Thyroid gland (tissue), 4 donors: ENCODE measurements at regions not wholly inside any gene's neighbourhood (a gene's known extent, or its start where the extent isn't known, plus 50 kb on each side); places are given as distances from the start of the nearest gene placed in this dataset.

Experiments
- DNase-seq, 2 donors: peaks; one replicate each; pipeline ENCODE4 v3.0.0-alpha.2; 2019
- H3K27ac ChIP-seq, 3 donors: fragments of 200-600 bp; sonication (generic); 1 replicate in 2 of 3; 2 replicates in 1 of 3; pipeline ENCODE4 v1.5.1; 2016 to 2019; ENCODE audit warnings: mild to moderate bottlenecking in 1 of 3, moderate library complexity in 1 of 3
- H3K27me3 ChIP-seq: fragments of 200-600 bp; sonication (generic); one replicate; pipeline ENCODE4 v1.5.1; 2019
- H3K36me3 ChIP-seq, 2 donors: fragments of 200-600 bp; sonication (generic); one replicate each; pipeline ENCODE4 v1.5.1; 2016 to 2019
- H3K4me1 ChIP-seq, 2 donors: fragments of 200-600 bp; sonication (generic); one replicate each; pipeline ENCODE4 v1.5.1; 2017 to 2019
- H3K4me3 ChIP-seq, 3 donors: fragments of 200-600 bp; sonication (generic); replicated peaks in 1 of 3; 1 replicate in 2 of 3; 2 replicates in 1 of 3; pipeline ENCODE4 v1.5.1; 2016; ENCODE audit warnings: mild to moderate bottlenecking in 1 of 3
- H3K9me3 ChIP-seq: fragments of 200-600 bp; sonication (generic); one replicate; pipeline ENCODE4 v1.5.1; 2017
- CTCF ChIP-seq, 6 experiments: fragments of 200-600 bp in 3 of 6; fragments of 450-650 bp in 3 of 6; sonication (generic) in 3 of 6; IDR thresholded peaks; one replicate each; pipeline ENCODE4 v1.5.1; 2016 to 2019; ENCODE audit warnings: antibody characterized with exemption in 6 of 6, mild to moderate bottlenecking in 2 of 6, inconsistent platforms in 1 of 6, moderate library complexity in 1 of 6
- POLR2A ChIP-seq, 2 donors: fragments of 450-650 bp; IDR thresholded peaks; one replicate each; pipeline ENCODE4 v1.6.1; 2017; ENCODE audit warnings: antibody characterized with exemption in 2 of 2, mild to moderate bottlenecking in 2 of 2, moderate library complexity in 1 of 2
- WGBS, 2 donors: methylation state at CpG; one replicate each; pipeline ENCODE4 v1.1.5; 2017; 5-methylcytosine and 5-hydroxymethylcytosine counted together
- intact Hi-C: fragments of 100-400 bp; cut with DNase I; formaldehyde crosslinking; loops from one replicate; pipeline ENCODE4 v1.15.1; 2023

- Histone ChIP-seq H3K27ac (no peak overlapping the region), H3K4me3 (no peak overlapping the region), H3K36me3 (no peaks in the 10 kb centered on the region), H3K4me1 (no peaks in the 10 kb centered on the region), H3K9me3 (no peaks in the 10 kb centered on the region), H3K27me3 (no peaks in the 10 kb centered on the region)
- TF ChIP-seq CTCF (IDR thresholded peaks at IDR 0.05) (no peak), POLR2A (IDR thresholded peaks at IDR 0.05) (no peak)
- DNase-seq, result no peak
- intact Hi-C loops, result no loop called here
- WGBS, 2 donors, result 96 to 97% methylated on average over 7 of the region's 7 CpGs
These were observed 64.9 kb downstream of the PTTG1 start for GRCh38 chr5:160486573-160486972.

GRCh38 chr5:160488394-160489325 lies 67.0 kb downstream of the PTTG1 start:
- no peak for DNase-seq
- no peak for TF ChIP-seq POLR2A (IDR thresholded peaks at IDR 0.05)
- no peak for TF ChIP-seq CTCF (IDR thresholded peaks at IDR 0.05)

GRCh38 chr5:160491438-160491837 lies 69.8 kb downstream of the PTTG1 start:
- no peaks in the 10 kb centered on the region for H3K36me3 ChIP-seq
- no peak for DNase-seq
- no peaks in the 10 kb centered on the region for H3K27me3 ChIP-seq
- no peaks in the 10 kb centered on the region for H3K4me1 ChIP-seq
- no peak overlapping the region for H3K4me3 ChIP-seq
- H3K9me3 ChIP-seq, result no peaks in the 10 kb centered on the region
- intact Hi-C loops, result no loop called here
- no peak overlapping the region for H3K27ac ChIP-seq
- TF ChIP-seq POLR2A (IDR thresholded peaks at IDR 0.05), result no peak
- TF ChIP-seq CTCF (IDR thresholded peaks at IDR 0.05), result no peak
- 96 to 100% methylated on average over 1 of the region's 1 CpG for WGBS, 2 donors

More at GRCh38 chr5:160488394-160489325, 67.0 kb downstream of the PTTG1 start:
- WGBS, 2 donors, result 87% methylated on average over 6 of the region's 6 CpGs
- intact Hi-C loops, result no loop called here
- H3K27me3 ChIP-seq, result no peaks in the 10 kb centered on the region
- no peaks in the 10 kb centered on the region for H3K9me3 ChIP-seq
- H3K36me3 ChIP-seq, result no peaks in the 10 kb centered on the region
- no peak overlapping the region for H3K27ac ChIP-seq
- H3K4me3 ChIP-seq, result no peak overlapping the region
- no peaks in the 10 kb centered on the region for H3K4me1 ChIP-seq

- H3K36me3 ChIP-seq, result no peaks in the 10 kb centered on the region
- no peak for DNase-seq
- intact Hi-C loops, result no loop called here
- 78 to 79% methylated on average over 1 of the region's 1 CpG for WGBS, 2 donors
- no peaks in the 10 kb centered on the region for H3K27me3 ChIP-seq
- H3K4me1 ChIP-seq, result no peaks in the 10 kb centered on the region
- no peak overlapping the region for H3K4me3 ChIP-seq
- no peaks in the 10 kb centered on the region for H3K9me3 ChIP-seq
- TF ChIP-seq CTCF (IDR thresholded peaks at IDR 0.05) (no peak), POLR2A (IDR thresholded peaks at IDR 0.05) (no peak)
- H3K27ac ChIP-seq, result no peak overlapping the region
These were observed 70.9 kb downstream of the PTTG1 start for GRCh38 chr5:160492565-160492964.

GRCh38 chr5:160493806-160494338 lies 72.2 kb downstream of the PTTG1 start:
- H3K27ac ChIP-seq, result no peak overlapping the region
- WGBS, 2 donors, result 79 to 80% methylated on average over 2 of the region's 2 CpGs
- no peaks in the 10 kb centered on the region for H3K27me3 ChIP-seq
- DNase-seq, result no peak
- H3K4me3 ChIP-seq, result no peak overlapping the region
- H3K9me3 ChIP-seq, result no peaks in the 10 kb centered on the region
- intact Hi-C loops, result no loop called here
- no peaks in the 10 kb centered on the region for H3K36me3 ChIP-seq
- H3K4me1 ChIP-seq, result no peaks in the 10 kb centered on the region
- no peak for TF ChIP-seq POLR2A (IDR thresholded peaks at IDR 0.05)
- no peak for TF ChIP-seq CTCF (IDR thresholded peaks at IDR 0.05)
